GM12878 (cell line): ENCODE measurements at regions not wholly inside any gene's neighbourhood (a gene's known extent, or its start where the extent isn't known, plus 50 kb on each side); places are given as distances from the start of the nearest gene placed in this dataset.

Experiments used
- ATAC-seq: fragments of 200-7000 bp; cut with Tn5 transposase; 3 replicates; pipeline ENCODE4 v1.9.1; 2020; ENCODE audit warnings: mild to moderate bottlenecking, moderate library complexity
- BruUV-seq: library from RNA; stranded (reverse); fragments of 400-500 nt; replicated peaks from 2 replicates; lab custom pipeline; 2021; lab: Mats Ljungman, UMichigan
- CTCF ChIA-PET: fragments of 300-600 bp; sonication (Branson Sonifier 250); formaldehyde crosslinking; extraction: SDS; loops from one replicate; lab custom pipeline; 2021; ENCODE audit warnings: inconsistent platforms; lab: Yijun Ruan, JAX
- POLR2A ChIA-PET: fragments of 350-600 bp; formaldehyde crosslinking; extraction: SDS; loops from one replicate; lab custom pipeline; 2021; ENCODE audit warnings: inconsistent platforms; lab: Charles Lee
- RAD21 ChIA-PET: fragments of 300-600 bp; sonication (Branson Sonifier 250); formaldehyde crosslinking; loops from one replicate; lab custom pipeline; 2023; ENCODE audit warnings: antibody characterized with exemption; ENCODE audit not compliant: unreplicated experiment; lab: Charles Lee
- SMC1A ChIA-PET: fragments of 300-600 bp; sonication (Branson Sonifier 250); formaldehyde crosslinking; loops from one replicate; lab custom pipeline; 2023; ENCODE audit not compliant: unreplicated experiment, uncharacterized antibody; lab: Charles Lee
- DNase-seq: peaks from one replicate; pipeline ENCODE4 v3.0.0-alpha.2; 2011; ENCODE audit warnings: low read depth, low spot score
- FAIRE-seq: peaks from 3 replicates; lab custom pipeline; 2011; peaks lifted over from hg19 to GRCh38; lab: Jason Lieb, UNC
- H2AFZ ChIP-seq: 2 replicates; pipeline ENCODE4 v1.6.0; 2011; ENCODE audit warnings: low read depth, low read length, control low read depth; ENCODE audit not compliant: control insufficient read depth
- H3K27ac ChIP-seq: 2 replicates; pipeline ENCODE4 v1.5.1; 2011; ENCODE audit warnings: control low read depth; ENCODE audit not compliant: control insufficient read depth, insufficient read depth
- H3K27me3 ChIP-seq, 2 experiments: replicated peaks in 1 of 2; 2 replicates each; pipeline versions ENCODE4 v1.6.0 to v1.6.1; 2011; ENCODE audit warnings: low read length in 1 of 2; ENCODE audit not compliant: control insufficient read depth in 2 of 2, insufficient read depth in 2 of 2
- H3K36me3 ChIP-seq, 2 experiments: 2 replicates each; pipeline ENCODE4 v1.5.1; 2011; ENCODE audit warnings: low read length in 1 of 2; ENCODE audit not compliant: control insufficient read depth in 2 of 2, insufficient read depth in 2 of 2
- H3K4me1 ChIP-seq: 2 replicates; pipeline ENCODE4 v1.6.1; 2011; ENCODE audit warnings: mild to moderate bottlenecking, low read length, moderate library complexity, mixed read lengths; ENCODE audit not compliant: control insufficient read depth, insufficient read depth
- H3K4me2 ChIP-seq: 2 replicates; pipeline ENCODE4 v1.6.0; 2011; ENCODE audit warnings: control low read depth; ENCODE audit not compliant: control insufficient read depth, insufficient read depth
- H3K4me3 ChIP-seq: fragments of 200-600 bp; sonication (generic); 2 replicates; pipeline ENCODE4 v1.5.1; 2016
- H3K79me2 ChIP-seq: 2 replicates; pipeline ENCODE4 v1.6.0; 2011; ENCODE audit warnings: low read length; ENCODE audit not compliant: control insufficient read depth, insufficient read depth
- H3K9ac ChIP-seq: 2 replicates; pipeline ENCODE4 v1.8.0; 2011; ENCODE audit warnings: low read length, control low read depth, mixed read lengths; ENCODE audit not compliant: control insufficient read depth, insufficient read depth
- H3K9me3 ChIP-seq: replicated peaks from 3 replicates; pipeline ENCODE4 v1.5.1; 2011; ENCODE audit warnings: mild to moderate bottlenecking, low read length; ENCODE audit not compliant: control insufficient read depth, insufficient read depth
- H4K20me1 ChIP-seq: 2 replicates; pipeline ENCODE4 v1.6.0; 2011; ENCODE audit not compliant: control insufficient read depth, insufficient read depth
- BHLHE40 ChIP-seq, 2 experiments: fragments of 450-650 bp in 1 of 2; IDR thresholded peaks; 2 replicates each; pipeline ENCODE4 v1.6.1; 2011 to 2017; ENCODE audit warnings: low read depth in 2 of 2, borderline replicate concordance in 1 of 2, improper control_type of control experiment in 1 of 2, low read length in 1 of 2, mild to moderate bottlenecking in 1 of 2
- RFX5 ChIP-seq: IDR thresholded peaks from 2 replicates; pipeline ENCODE4 v1.6.1; 2011; ENCODE audit warnings: low read depth, low read length, improper control_type of control experiment
- ZNF384 ChIP-seq: IDR thresholded peaks from 2 replicates; pipeline ENCODE4 v1.6.1; 2012; ENCODE audit warnings: low read depth, mild to moderate bottlenecking, low read length, improper control_type of control experiment, borderline replicate concordance
- ZZZ3 ChIP-seq: IDR thresholded peaks from 2 replicates; pipeline ENCODE4 v1.6.1; 2011; ENCODE audit warnings: low read depth; ENCODE audit not compliant: control insufficient read depth, insufficient read length
- in situ Hi-C: fragments of 300-500 bp; cut with MboI; formaldehyde crosslinking; loops from 9 replicates; pipeline ENCODE4 v1.14.3; 2018; ENCODE audit warnings: mixed read lengths
- intact Hi-C: fragments of 100-400 bp; cut with micrococcal nuclease; formaldehyde crosslinking; loops from one replicate; pipeline ENCODE4 v1.14.2; 2022; ENCODE audit not compliant: unreplicated experiment
- TF ChIP-seq, protein P1 (sequence below): IDR thresholded peaks from 2 replicates; pipeline ENCODE4 v1.6.1; 2011; ENCODE audit warnings: borderline replicate concordance, low read depth, mild to moderate bottlenecking, moderate library complexity, low read length; ENCODE audit not compliant: insufficient read depth, poor library complexity, severe bottlenecking

DNA sequence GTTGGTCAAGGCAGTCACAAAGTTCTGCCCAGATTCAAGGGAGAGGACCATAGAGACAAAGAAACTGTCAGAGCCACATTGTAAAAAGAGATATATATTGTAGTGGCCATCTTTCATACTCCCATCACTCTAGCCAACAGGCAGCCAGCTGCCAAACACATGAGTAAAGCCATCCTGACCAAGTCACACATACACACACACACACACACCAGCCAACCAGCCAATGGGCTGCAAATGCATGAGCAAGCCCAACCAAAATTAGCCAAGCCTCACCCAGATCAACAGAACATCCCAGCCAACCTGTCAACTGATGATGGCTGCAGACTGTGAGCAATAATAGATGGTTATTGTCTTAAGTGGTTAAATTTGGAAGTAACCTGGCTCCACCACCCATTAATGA, 120.7 kb downstream of the SEC16B start:
- TF ChIP-seq ZNF384: no peak
- TF ChIP-seq, protein P1, sequence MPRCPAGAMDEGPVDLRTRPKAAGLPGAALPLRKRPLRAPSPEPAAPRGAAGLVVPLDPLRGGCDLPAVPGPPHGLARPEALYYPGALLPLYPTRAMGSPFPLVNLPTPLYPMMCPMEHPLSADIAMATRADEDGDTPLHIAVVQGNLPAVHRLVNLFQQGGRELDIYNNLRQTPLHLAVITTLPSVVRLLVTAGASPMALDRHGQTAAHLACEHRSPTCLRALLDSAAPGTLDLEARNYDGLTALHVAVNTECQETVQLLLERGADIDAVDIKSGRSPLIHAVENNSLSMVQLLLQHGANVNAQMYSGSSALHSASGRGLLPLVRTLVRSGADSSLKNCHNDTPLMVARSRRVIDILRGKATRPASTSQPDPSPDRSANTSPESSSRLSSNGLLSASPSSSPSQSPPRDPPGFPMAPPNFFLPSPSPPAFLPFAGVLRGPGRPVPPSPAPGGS: no peak
- TF ChIP-seq BHLHE40 (IDR thresholded peaks at IDR 0.05; ENCODE audit: borderline replicate concordance in 1 of 2, low read depth in 2 of 2, low read length in 1 of 2): peak in 1 of 2 experiments; percentile 10; a peak in 1 of 4 replicates
- TF ChIP-seq RFX5: 0 out of 2 replicates have a peak, but pooled peaks have one; percentile 28
- no peak for TF ChIP-seq ZZZ3
- ChIA-PET SMC1A (interaction anchor here (0.8 to 7.6 kb wide), 13 partner anchors 8 to 175 kb away, joined by 3 to 107 read pairs (median 7); no protein-coding TSS in a partner anchor), CTCF (no interaction called here), POLR2A (interaction anchor here (1.1 to 2.5 kb wide), 5 partner anchors 8 to 56 kb away, joined by 3 to 10 read pairs (median 4); no protein-coding TSS in a partner anchor), RAD21 (interaction anchor here (0.8 to 4.4 kb wide), 7 partner anchors 8 to 65 kb away, joined by 3 to 30 read pairs (median 5); no protein-coding TSS in a partner anchor)
- no peak for FAIRE-seq
- Histone ChIP-seq H3K27me3 (no peaks in the 10 kb centered on the region), H3K36me3 (no peaks in the 10 kb centered on the region), H3K79me2 (no peaks in the 10 kb centered on the region), H3K4me3 (no peak overlapping the region), H3K4me1 (no peaks in the 10 kb centered on the region), H2AFZ (no peak overlapping the region), H3K9me3 (no peaks in the 10 kb centered on the region), H3K4me2 (no peak overlapping the region), H3K9ac (no peak overlapping the region), H3K27ac (no peak overlapping the region), H4K20me1 (no peaks in the 10 kb centered on the region)
- DNase-seq: no peak
- peak; percentile 71 for ATAC-seq
- no TSS peak for BruUV-seq
- in situ Hi-C loops (no loop called here), intact Hi-C loops (no loop called here)
